22Rv1 (cell line): ENCODE measurements at regions not wholly inside any gene's neighbourhood (a gene's known extent, or its start where the extent isn't known, plus 50 kb on each side); places are given as distances from the start of the nearest gene placed in this dataset.

Experiments
- H3K27ac ChIP-seq: fragments of 450-650 bp; 2 replicates; pipeline ENCODE4 v1.5.1; 2017
- CTCF ChIP-seq: fragments of 450-650 bp; IDR thresholded peaks from 2 replicates; pipeline ENCODE4 v1.5.1; 2017; ENCODE audit warnings: mild to moderate bottlenecking
- ZFX ChIP-seq: fragments of 450-650 bp; IDR thresholded peaks from 2 replicates; pipeline ENCODE4 v1.6.1; 2017; ENCODE audit warnings: antibody characterized with exemption, borderline replicate concordance

GRCh38 chr3:178043084-178043483 is 493.2 kb upstream of the KCNMB2 start:
- no peak overlapping the region for H3K27ac ChIP-seq
- TF ChIP-seq CTCF, result no peak
- no peak for TF ChIP-seq ZFX

- TF ChIP-seq CTCF (no peak), ZFX (no peak)
- H3K27ac ChIP-seq, result no peak overlapping the region
These were observed 491.9 kb upstream of the KCNMB2 start for GRCh38 chr3:178044320-178044719.

GRCh38 chr3:178047496-178047895 is 488.7 kb upstream of the KCNMB2 start:
- no peak overlapping the region for H3K27ac ChIP-seq
- TF ChIP-seq CTCF (no peak), ZFX (no peak)

GRCh38 chr3:178048768-178049167 is 487.5 kb upstream of the KCNMB2 start:
- no peak overlapping the region for H3K27ac ChIP-seq
- TF ChIP-seq ZFX (no peak), CTCF (no peak)

- no peak overlapping the region for H3K27ac ChIP-seq
- no peak for TF ChIP-seq ZFX
- no peak for TF ChIP-seq CTCF
These were observed 481.8 kb upstream of the KCNMB2 start for GRCh38 chr3:178054471-178054870.

GRCh38 chr3:178055939-178056338 is 480.3 kb upstream of the KCNMB2 start:
- TF ChIP-seq CTCF (no peak), ZFX (no peak)
- no peak overlapping the region for H3K27ac ChIP-seq

- H3K27ac ChIP-seq, result no peak overlapping the region
- TF ChIP-seq ZFX, result no peak
- no peak for TF ChIP-seq CTCF
These were observed 479.4 kb upstream of the KCNMB2 start for GRCh38 chr3:178056868-178057267.
